ENCODE measurements at regions not wholly inside any gene's neighbourhood (a gene's known extent, or its start where the extent isn't known, plus 50 kb on each side); places are given as distances from the start of the nearest gene placed in this dataset.

DNA sequence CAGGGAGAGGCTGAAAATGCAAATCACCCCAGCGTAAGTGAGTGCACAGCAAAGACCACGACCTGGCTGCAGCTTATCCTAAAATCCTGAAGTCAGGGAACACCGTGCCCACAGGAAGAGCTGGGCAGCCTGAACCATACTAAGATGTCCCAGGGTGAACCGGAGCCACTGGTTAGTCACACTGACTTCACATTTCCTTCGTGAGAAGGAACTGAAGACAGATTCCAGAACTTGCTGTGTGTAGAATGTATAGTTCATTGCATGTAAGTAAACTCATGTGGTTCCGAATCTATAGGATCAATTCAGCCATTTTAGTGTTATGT, 84.6 kb upstream of the NDUFV2 start:
- Histone ChIP-seq H3K27ac (ENCODE audit: low read depth, low read length) (peak overlapping the region; percentile 94), H3K4me2 (ENCODE audit: low read length) (peak overlapping the region; percentile 85), H4K20me1 (ENCODE audit: insufficient read depth, low read length) (no peaks in the 10 kb centered on the region), H3K4me1 (ENCODE audit: insufficient read depth, low read length) (peaks cover 20% of the 10 kb centered on the region), H3K79me2 (ENCODE audit: insufficient read depth, low read length) (no peaks in the 10 kb centered on the region), H3K4me3 (ENCODE audit: insufficient read depth, low read depth, low read length) (no peak overlapping the region), H2AFZ (ENCODE audit: low read depth, low read length) (peak overlapping the region; percentile 83), H3K9ac (ENCODE audit: low read length) (peak overlapping the region; percentile 79), H3K9me3 (ENCODE audit: insufficient read depth, low read depth, low read length) (no peaks in the 10 kb centered on the region), H3K27me3 (ENCODE audit: insufficient read depth, low read length) (no peaks in the 10 kb centered on the region), H3K36me3 (ENCODE audit: insufficient read depth, low read length) (no peaks in the 10 kb centered on the region)
- TF ChIP-seq, protein P1, sequence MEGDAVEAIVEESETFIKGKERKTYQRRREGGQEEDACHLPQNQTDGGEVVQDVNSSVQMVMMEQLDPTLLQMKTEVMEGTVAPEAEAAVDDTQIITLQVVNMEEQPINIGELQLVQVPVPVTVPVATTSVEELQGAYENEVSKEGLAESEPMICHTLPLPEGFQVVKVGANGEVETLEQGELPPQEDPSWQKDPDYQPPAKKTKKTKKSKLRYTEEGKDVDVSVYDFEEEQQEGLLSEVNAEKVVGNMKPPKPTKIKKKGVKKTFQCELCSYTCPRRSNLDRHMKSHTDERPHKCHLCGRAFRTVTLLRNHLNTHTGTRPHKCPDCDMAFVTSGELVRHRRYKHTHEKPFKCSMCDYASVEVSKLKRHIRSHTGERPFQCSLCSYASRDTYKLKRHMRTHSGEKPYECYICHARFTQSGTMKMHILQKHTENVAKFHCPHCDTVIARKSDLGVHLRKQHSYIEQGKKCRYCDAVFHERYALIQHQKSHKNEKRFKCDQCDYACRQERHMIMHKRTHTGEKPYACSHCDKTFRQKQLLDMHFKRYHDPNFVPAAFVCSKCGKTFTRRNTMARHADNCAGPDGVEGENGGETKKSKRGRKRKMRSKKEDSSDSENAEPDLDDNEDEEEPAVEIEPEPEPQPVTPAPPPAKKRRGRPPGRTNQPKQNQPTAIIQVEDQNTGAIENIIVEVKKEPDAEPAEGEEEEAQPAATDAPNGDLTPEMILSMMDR (IDR thresholded peaks at IDR 0.05; ENCODE audit: insufficient read depth, low read depth, low read length) = no peak
- no peak for TF ChIP-seq EZH2 (IDR thresholded peaks at IDR 0.05; ENCODE audit: insufficient read depth, low read length)
- Mint-ChIP-seq H3K9me3 (ENCODE audit: unreplicated experiment) (peaks cover 3% of the 10 kb centered on the region), H3K4me3 (ENCODE audit: unreplicated experiment) (no peak overlapping the region), H3K4me1 (ENCODE audit: low read depth, unreplicated experiment) (peaks cover 3% of the 10 kb centered on the region), H3K27ac (ENCODE audit: unreplicated experiment) (no peak overlapping the region), H3K36me3 (ENCODE audit: low read depth, unreplicated experiment) (no peaks in the 10 kb centered on the region), H3K27me3 (ENCODE audit: low read depth, unreplicated experiment) (no peaks in the 10 kb centered on the region)
- DNase-seq (ENCODE audit: low read depth) (peak; percentile 70), FAIRE-seq (no peak)

DNA sequence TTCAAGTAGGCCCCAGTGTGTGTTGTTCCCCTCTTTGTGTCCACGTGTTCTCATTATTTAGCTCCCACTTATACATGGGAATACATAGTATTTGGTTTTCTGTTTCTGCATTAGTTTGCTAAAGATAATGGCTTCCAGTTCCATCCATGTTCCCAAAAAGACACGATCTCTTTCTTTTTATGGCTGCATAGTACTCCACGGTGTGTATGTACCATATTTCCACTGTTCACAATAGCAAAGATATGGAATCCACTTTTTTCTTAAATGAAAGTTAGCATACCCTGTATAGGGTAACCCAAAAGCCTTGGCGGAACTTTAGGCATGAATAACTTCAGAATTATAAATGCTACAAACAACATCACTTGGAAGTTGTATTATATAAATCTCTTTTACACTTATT, 83.4 kb upstream of the NDUFV2 start:
- no peaks in the 10 kb centered on the region for H3K79me2 ChIP-seq (ENCODE audit: insufficient read depth, low read length)
- H2AFZ ChIP-seq (ENCODE audit: low read depth, low read length) = no peak overlapping the region
- FAIRE-seq (no peak), DNase-seq (ENCODE audit: low read depth) (no peak)
- no peak overlapping the region for H3K4me3 ChIP-seq (ENCODE audit: insufficient read depth, low read depth, low read length)
- H3K27me3 Mint-ChIP-seq (ENCODE audit: low read depth, unreplicated experiment) = no peaks in the 10 kb centered on the region
- no peak overlapping the region for H3K27ac ChIP-seq (ENCODE audit: low read depth, low read length)
- no peak for TF ChIP-seq EZH2 (IDR thresholded peaks at IDR 0.05; ENCODE audit: insufficient read depth, low read length)
- TF ChIP-seq, protein P1 (IDR thresholded peaks at IDR 0.05; ENCODE audit: insufficient read depth, low read depth, low read length) = no peak
- H3K36me3 Mint-ChIP-seq (ENCODE audit: low read depth, unreplicated experiment) = no peaks in the 10 kb centered on the region
- no peaks in the 10 kb centered on the region for H4K20me1 ChIP-seq (ENCODE audit: insufficient read depth, low read length)
- no peak overlapping the region for H3K4me2 ChIP-seq (ENCODE audit: low read length)
- no peaks in the 10 kb centered on the region for H3K27me3 ChIP-seq (ENCODE audit: insufficient read depth, low read length)
- H3K4me3 Mint-ChIP-seq (ENCODE audit: unreplicated experiment) = no peak overlapping the region
- no peak overlapping the region for H3K9ac ChIP-seq (ENCODE audit: low read length)
- no peaks in the 10 kb centered on the region for H3K9me3 ChIP-seq (ENCODE audit: insufficient read depth, low read depth, low read length)
- no peaks in the 10 kb centered on the region for H3K36me3 ChIP-seq (ENCODE audit: insufficient read depth, low read length)
- peaks cover 3% of the 10 kb centered on the region for H3K9me3 Mint-ChIP-seq (ENCODE audit: unreplicated experiment)
- H3K4me1 ChIP-seq (ENCODE audit: insufficient read depth, low read length) = peaks cover 22% of the 10 kb centered on the region
- peaks cover 3% of the 10 kb centered on the region for H3K4me1 Mint-ChIP-seq (ENCODE audit: low read depth, unreplicated experiment)
- H3K27ac Mint-ChIP-seq (ENCODE audit: unreplicated experiment) = no peak overlapping the region

DNA sequence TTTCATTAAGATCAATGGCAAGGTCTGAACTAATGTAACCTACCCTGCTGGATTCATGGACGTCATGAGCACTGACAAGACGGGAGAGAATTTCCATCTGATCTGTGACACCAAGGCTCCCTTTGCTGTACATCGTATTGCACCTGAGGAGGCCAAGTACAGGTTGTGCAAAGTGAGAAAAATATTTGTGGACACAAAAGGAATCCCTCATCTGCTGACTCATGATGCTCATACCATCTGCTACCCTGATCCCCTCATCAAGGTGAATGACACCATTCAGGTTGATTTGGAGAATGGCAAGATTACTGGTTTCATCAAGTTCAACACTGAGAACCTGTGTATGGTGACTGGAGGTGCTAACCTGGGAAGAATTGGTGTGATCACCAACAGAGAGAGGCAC, 82.3 kb upstream of the NDUFV2 start:
- Mint-ChIP-seq H3K4me3 (ENCODE audit: unreplicated experiment) (no peak overlapping the region), H3K4me1 (ENCODE audit: low read depth, unreplicated experiment) (peaks cover 3% of the 10 kb centered on the region), H3K27ac (ENCODE audit: unreplicated experiment) (no peak overlapping the region), H3K9me3 (ENCODE audit: unreplicated experiment) (peaks cover 3% of the 10 kb centered on the region), H3K36me3 (ENCODE audit: low read depth, unreplicated experiment) (no peaks in the 10 kb centered on the region), H3K27me3 (ENCODE audit: low read depth, unreplicated experiment) (no peaks in the 10 kb centered on the region)
- Histone ChIP-seq H3K27ac (ENCODE audit: low read depth, low read length) (no peak overlapping the region), H3K4me2 (ENCODE audit: low read length) (no peak overlapping the region), H3K4me1 (ENCODE audit: insufficient read depth, low read length) (peaks cover 22% of the 10 kb centered on the region), H3K9me3 (ENCODE audit: insufficient read depth, low read depth, low read length) (no peaks in the 10 kb centered on the region), H3K79me2 (ENCODE audit: insufficient read depth, low read length) (no peaks in the 10 kb centered on the region), H3K4me3 (ENCODE audit: insufficient read depth, low read depth, low read length) (no peak overlapping the region), H3K36me3 (ENCODE audit: insufficient read depth, low read length) (no peaks in the 10 kb centered on the region), H2AFZ (ENCODE audit: low read depth, low read length) (no peak overlapping the region), H4K20me1 (ENCODE audit: insufficient read depth, low read length) (no peaks in the 10 kb centered on the region), H3K9ac (ENCODE audit: low read length) (no peak overlapping the region), H3K27me3 (ENCODE audit: insufficient read depth, low read length) (no peaks in the 10 kb centered on the region)
- TF ChIP-seq EZH2 (IDR thresholded peaks at IDR 0.05; ENCODE audit: insufficient read depth, low read length) = no peak
- TF ChIP-seq, protein P1 (IDR thresholded peaks at IDR 0.05; ENCODE audit: insufficient read depth, low read depth, low read length) = no peak
- FAIRE-seq = no peak
- no peak for DNase-seq (ENCODE audit: low read depth)
